KMS-11 (cell line): ENCODE measurements at regions not wholly inside any gene's neighbourhood (a gene's known extent, or its start where the extent isn't known, plus 50 kb on each side); places are given as distances from the start of the nearest gene placed in this dataset.

Experiments
- H2AFZ ChIP-seq: fragments of 200-600 bp; sonication (generic); 2 replicates; pipeline ENCODE4 v1.6.1; 2016; ENCODE audit warnings: antibody characterized with exemption, mixed run types, low read depth
- H3K27ac ChIP-seq: fragments of 200-600 bp; sonication (generic); 2 replicates; pipeline ENCODE4 v1.6.1; 2016; ENCODE audit warnings: mild to moderate bottlenecking, mixed run types
- H3K27me3 ChIP-seq: fragments of 200-600 bp; sonication (generic); 2 replicates; pipeline ENCODE4 v1.6.1; 2017; ENCODE audit warnings: mild to moderate bottlenecking, low read depth, mixed run types, moderate library complexity; ENCODE audit not compliant: insufficient read depth
- H3K36me3 ChIP-seq: fragments of 200-600 bp; sonication (generic); 2 replicates; pipeline ENCODE4 v1.6.1; 2017; ENCODE audit warnings: mild to moderate bottlenecking, mixed run types; ENCODE audit not compliant: insufficient read depth
- H3K4me1 ChIP-seq: fragments of 200-600 bp; sonication (generic); 2 replicates; pipeline ENCODE4 v1.6.1; 2016; ENCODE audit warnings: mild to moderate bottlenecking, low read depth, mixed run types; ENCODE audit not compliant: poor library complexity, severe bottlenecking
- H3K4me2 ChIP-seq: fragments of 200-600 bp; sonication (generic); 2 replicates; pipeline ENCODE4 v1.7.0; 2016; ENCODE audit warnings: mild to moderate bottlenecking, mixed run types
- H3K4me3 ChIP-seq: fragments of 200-600 bp; sonication (generic); IDR thresholded peaks from 2 replicates; pipeline ENCODE4 v1.6.1; 2017; ENCODE audit warnings: low read depth, low read length, mixed read lengths; ENCODE audit not compliant: insufficient read depth
- H3K79me2 ChIP-seq: fragments of 200-600 bp; sonication (generic); 2 replicates; pipeline ENCODE4 v1.6.1; 2016; ENCODE audit warnings: low read depth, mixed run types; ENCODE audit not compliant: insufficient read depth
- H3K9ac ChIP-seq: fragments of 200-600 bp; sonication (generic); 2 replicates; pipeline ENCODE4 v1.6.1; 2016; ENCODE audit warnings: mild to moderate bottlenecking, mixed run types
- H4K20me1 ChIP-seq: fragments of 200-600 bp; sonication (generic); 2 replicates; pipeline ENCODE4 v1.6.1; 2016; ENCODE audit warnings: mild to moderate bottlenecking, mixed run types; ENCODE audit not compliant: insufficient read depth
- CTCF ChIP-seq: fragments of 200-600 bp; sonication (generic); conservative IDR thresholded peaks from 2 replicates; pipeline ENCODE4 v1.6.1; 2017; ENCODE audit warnings: low read depth, mild to moderate bottlenecking, antibody characterized with exemption, low read length, moderate library complexity, mixed read lengths

DNA sequence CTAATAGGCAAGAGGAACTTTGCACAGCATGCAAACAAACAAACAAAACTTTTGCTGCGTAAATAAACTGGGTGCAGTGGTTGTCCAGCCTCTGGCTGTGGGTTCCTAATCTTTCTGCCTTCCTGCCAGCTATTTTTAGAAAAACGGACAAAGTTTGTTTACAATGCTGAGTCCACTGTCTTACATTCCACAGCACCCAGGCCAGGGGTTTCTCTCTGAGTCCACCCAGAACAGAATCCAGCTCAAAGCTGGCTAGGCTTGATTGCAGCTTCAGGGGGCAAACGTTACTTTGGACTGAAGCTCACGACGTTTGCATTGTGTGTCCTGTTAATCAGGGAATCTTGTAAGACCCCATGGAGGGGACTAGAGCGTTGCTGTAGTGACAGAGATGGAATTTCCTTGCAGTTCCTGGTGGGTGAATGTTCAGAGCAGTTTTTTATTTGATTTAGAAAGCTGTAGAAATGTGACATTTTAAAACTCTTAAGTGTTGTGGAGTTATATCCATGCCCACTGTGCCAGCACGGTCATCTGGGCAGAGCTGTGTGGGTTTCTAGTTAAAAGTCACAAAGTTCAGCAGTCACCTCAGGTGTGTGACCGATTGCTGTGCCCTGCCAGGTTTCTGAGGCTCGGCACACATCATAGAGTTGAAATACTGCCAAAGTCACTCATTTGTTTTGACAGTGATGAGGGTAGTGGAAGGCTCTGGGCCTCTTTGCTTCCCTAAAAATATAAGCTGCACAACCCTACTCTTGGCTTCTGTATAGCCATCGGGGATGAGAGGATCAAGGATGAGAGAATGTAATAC lies 247.0 kb downstream of the STK31 start:
- Histone ChIP-seq H4K20me1 (no peaks in the 10 kb centered on the region), H3K9ac (no peak overlapping the region), H3K79me2 (no peaks in the 10 kb centered on the region), H3K4me3 (no peak overlapping the region), H3K27ac (no peak overlapping the region), H2AFZ (no peak overlapping the region), H3K4me2 (no peak overlapping the region), H3K27me3 (no peaks in the 10 kb centered on the region), H3K4me1 (no peaks in the 10 kb centered on the region), H3K36me3 (no peaks in the 10 kb centered on the region)
- TF ChIP-seq CTCF, result no peak

- Histone ChIP-seq H3K36me3 (no peaks in the 10 kb centered on the region), H3K4me1 (no peaks in the 10 kb centered on the region), H3K9ac (no peak overlapping the region), H4K20me1 (no peaks in the 10 kb centered on the region), H3K79me2 (no peaks in the 10 kb centered on the region), H3K27ac (no peak overlapping the region), H3K4me2 (no peak overlapping the region), H3K4me3 (no peak overlapping the region), H3K27me3 (no peaks in the 10 kb centered on the region), H2AFZ (no peak overlapping the region)
- no peak for TF ChIP-seq CTCF
These were observed 249.8 kb downstream of the STK31 start for GRCh38 chr7:23959821-23960220.

- no peaks in the 10 kb centered on the region for H4K20me1 ChIP-seq
- H3K9ac ChIP-seq, result no peak overlapping the region
- no peaks in the 10 kb centered on the region for H3K27me3 ChIP-seq
- no peak overlapping the region for H2AFZ ChIP-seq
- H3K4me2 ChIP-seq, result no peak overlapping the region
- H3K27ac ChIP-seq, result no peak overlapping the region
- H3K79me2 ChIP-seq, result no peaks in the 10 kb centered on the region
- TF ChIP-seq CTCF, result no peak
- no peak overlapping the region for H3K4me3 ChIP-seq
- no peaks in the 10 kb centered on the region for H3K36me3 ChIP-seq
- no peaks in the 10 kb centered on the region for H3K4me1 ChIP-seq
These were observed 250.3 kb downstream of the STK31 start for GRCh38 chr7:23960361-23960760.

GRCh38 chr7:23963461-23964165 lies 253.6 kb downstream of the STK31 start:
- H3K79me2 ChIP-seq, result no peaks in the 10 kb centered on the region
- H3K4me1 ChIP-seq, result no peaks in the 10 kb centered on the region
- no peak overlapping the region for H2AFZ ChIP-seq
- no peaks in the 10 kb centered on the region for H4K20me1 ChIP-seq
- no peak overlapping the region for H3K4me2 ChIP-seq
- no peaks in the 10 kb centered on the region for H3K27me3 ChIP-seq
- H3K4me3 ChIP-seq, result no peak overlapping the region
- no peak for TF ChIP-seq CTCF
- no peak overlapping the region for H3K27ac ChIP-seq
- H3K36me3 ChIP-seq, result no peaks in the 10 kb centered on the region
- H3K9ac ChIP-seq, result no peak overlapping the region
